SK-N-MC (cell line): ENCODE measurements at regions not wholly inside any gene's neighbourhood (a gene's known extent, or its start where the extent isn't known, plus 50 kb on each side); places are given as distances from the start of the nearest gene placed in this dataset.

Experiments used
- EZH2 ChIP-seq: fragments of 200-600 bp; sonication (generic); IDR thresholded peaks from one replicate; pipeline ENCODE4 v1.6.1; 2017; ENCODE audit warnings: antibody characterized with exemption
- FOXP2 ChIP-seq: optimal IDR thresholded peaks from 2 replicates; pipeline ENCODE3; 2011; ENCODE audit warnings: mild to moderate bottlenecking, moderate library complexity; ENCODE audit not compliant: insufficient read depth; ENCODE audit errors: extremely low read length, control extremely low read depth
- POLR2AphosphoS5 ChIP-seq: IDR thresholded peaks from 2 replicates; pipeline ENCODE4 v1.6.1; 2012; ENCODE audit warnings: mild to moderate bottlenecking, low read depth, low read length, borderline replicate concordance

DNA sequence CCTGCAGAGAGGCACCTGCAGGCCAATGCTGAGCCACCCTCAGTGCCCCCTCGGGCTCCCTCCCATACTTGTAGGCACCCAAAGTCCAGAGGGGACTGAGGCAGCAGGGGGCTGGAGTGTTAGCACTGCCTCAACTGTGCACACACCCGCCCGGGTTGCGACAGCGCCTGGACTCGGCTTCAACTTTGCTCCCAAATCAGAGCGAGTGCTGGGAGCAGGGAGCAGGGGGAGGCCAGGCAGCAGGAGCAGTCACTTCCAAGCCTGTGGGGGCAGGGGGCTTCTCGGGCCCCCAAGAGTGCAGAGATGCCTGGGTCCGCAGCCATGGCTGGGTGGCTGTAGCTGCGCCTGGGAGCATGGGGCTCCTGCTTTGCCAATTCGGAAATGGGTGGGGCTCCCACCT, 79.5 kb downstream of the DISP1 start:
- TF ChIP-seq EZH2 (no peak), POLR2AphosphoS5 (no peak), FOXP2 (no peak)
